ENCODE measurements at regions not wholly inside any gene's neighbourhood (a gene's known extent, or its start where the extent isn't known, plus 50 kb on each side); places are given as distances from the start of the nearest gene placed in this dataset.
"Not testable (repeated sequence)": the region's sequence is repeated elsewhere in the genome, so short reads cannot be mapped to it uniquely, and the experiment has no call there.

GRCh38 chr10:28996947-28997551 lies 291.8 kb upstream of the LYZL1 start:
- DNase-seq: no peak

- DNase-seq: no peak
Observed at GRCh38 chr10:28997734-28998133, 291.1 kb upstream of the LYZL1 start.

- DNase-seq: no peak
Observed at GRCh38 chr10:29001801-29002200, 287.1 kb upstream of the LYZL1 start.

- DNase-seq: not testable (repeated sequence)
Observed at GRCh38 chr10:29003014-29003413, 285.9 kb upstream of the LYZL1 start.

- no peak for DNase-seq
Observed at GRCh38 chr10:29005988-29006387, 282.9 kb upstream of the LYZL1 start.

GRCh38 chr10:29007370-29007747 lies 281.5 kb upstream of the LYZL1 start:
- DNase-seq: no peak

- DNase-seq: no peak
Observed at GRCh38 chr10:29007748-29008610, 280.9 kb upstream of the LYZL1 start.

GRCh38 chr10:29009464-29009863 lies 279.4 kb upstream of the LYZL1 start:
- DNase-seq: no peak

GRCh38 chr10:29011516-29011915 lies 277.4 kb upstream of the LYZL1 start:
- no peak for DNase-seq

GRCh38 chr10:29012926-29013554 lies 275.8 kb upstream of the LYZL1 start:
- DNase-seq: no peak

- DNase-seq: no peak
Observed at GRCh38 chr10:29021591-29021990, 267.3 kb upstream of the LYZL1 start.

GRCh38 chr10:29022513-29022912 lies 266.4 kb upstream of the LYZL1 start:
- no peak for DNase-seq

GRCh38 chr10:29023678-29024077 lies 265.2 kb upstream of the LYZL1 start:
- DNase-seq: no peak

GRCh38 chr10:29026065-29026797 lies 262.6 kb upstream of the LYZL1 start:
- DNase-seq: no peak

- no peak for DNase-seq
Observed at GRCh38 chr10:29026802-29027580, 261.9 kb upstream of the LYZL1 start.

- DNase-seq: no peak
Observed at GRCh38 chr10:29028486-29028885, 260.4 kb upstream of the LYZL1 start.

GRCh38 chr10:29030900-29031299 lies 258.0 kb upstream of the LYZL1 start:
- no peak for DNase-seq

- DNase-seq: no peak
Observed at GRCh38 chr10:29032169-29032568, 256.7 kb upstream of the LYZL1 start.

GRCh38 chr10:29033311-29033940 lies 255.4 kb upstream of the LYZL1 start:
- DNase-seq: no peak

GRCh38 chr10:29034592-29034991 lies 254.3 kb upstream of the LYZL1 start:
- no peak for DNase-seq

GRCh38 chr10:29035721-29036120 lies 253.1 kb upstream of the LYZL1 start:
- no peak for DNase-seq
